HepG2 (cell line): ENCODE measurements at regions not wholly inside any gene's neighbourhood (a gene's known extent, or its start where the extent isn't known, plus 50 kb on each side); places are given as distances from the start of the nearest gene placed in this dataset.

Experiments used
- ATAC-seq: fragments of 200-7000 bp; cut with Tn5 transposase; 3 replicates; pipeline ENCODE4 v1.9.1; 2020; ENCODE audit warnings: mild to moderate bottlenecking, moderate library complexity
- BruUV-seq: library from RNA; stranded (reverse); fragments of 400-500 nt; replicated peaks from 2 replicates; lab custom pipeline; 2021; lab: Mats Ljungman, UMichigan
- CTCF ChIA-PET: fragments of 300-600 bp; formaldehyde crosslinking; extraction: SDS; loops from one replicate; lab custom pipeline; 2021; ENCODE audit warnings: low total read pairs, inconsistent platforms, low intra/inter-chr PET ratio; lab: Yijun Ruan, JAX
- POLR2A ChIA-PET: fragments of 350-600 bp; sonication (Branson Sonifier 250); formaldehyde crosslinking; loops from one replicate; lab custom pipeline; 2020; ENCODE audit warnings: antibody characterized with exemption, inconsistent platforms; lab: Yijun Ruan, JAX
- DNase-seq: peaks from one replicate; pipeline ENCODE4 v3.0.0-alpha.2; 2015; ENCODE audit warnings: low spot score
- FAIRE-seq: peaks from 3 replicates; lab custom pipeline; 2011; peaks lifted over from hg19 to GRCh38; lab: Jason Lieb, UNC
- H2AFZ ChIP-seq: one replicate; pipeline ENCODE4 v1.6.1; 2011; ENCODE audit warnings: low read length, inconsistent platforms
- H3K27ac ChIP-seq: fragments of 300-600 bp; 3 replicates; pipeline ENCODE4 v1.8.0; 2011; ENCODE audit warnings: mixed run types, mild to moderate bottlenecking, mixed read lengths, low read length, inconsistent platforms; ENCODE audit not compliant: insufficient read depth; ENCODE audit errors: extremely low read length
- H3K27me3 ChIP-seq, 2 experiments: fragments of 200-600 bp in 1 of 2; 2 replicates in 1 of 2; 3 replicates in 1 of 2; pipeline versions ENCODE4 v1.6.0 to v1.8.0; 2011; ENCODE audit warnings: low read length in 2 of 2, mild to moderate bottlenecking in 2 of 2, moderate library complexity in 2 of 2, inconsistent platforms in 1 of 2; ENCODE audit not compliant: insufficient read depth in 2 of 2, control insufficient read depth in 1 of 2
- H3K36me3 ChIP-seq, 2 experiments: fragments of 200-600 bp in 1 of 2; replicated peaks in 1 of 2; 2 replicates in 1 of 2; 3 replicates in 1 of 2; pipeline versions ENCODE4 v1.5.1 to v1.8.0; 2011; ENCODE audit warnings: low read length in 2 of 2, inconsistent platforms in 1 of 2; ENCODE audit not compliant: insufficient read depth in 2 of 2, control insufficient read depth in 1 of 2
- H3K4me1 ChIP-seq: 2 replicates; pipeline ENCODE4 v1.5.1; 2012; ENCODE audit warnings: low read length, inconsistent platforms; ENCODE audit not compliant: insufficient read depth
- H3K4me2 ChIP-seq: 2 replicates; pipeline ENCODE4 v1.6.0; 2011; ENCODE audit warnings: low read depth, low read length, inconsistent platforms
- H3K4me3 ChIP-seq, 3 experiments: fragments of 200-600 bp in 1 of 3; sonication (generic), shearing (Covaris generic) in 1 of 3; replicated peaks in 1 of 3; 2 replicates each; pipeline ENCODE4 v1.5.1; 2011 to 2016; ENCODE audit warnings: low read length in 3 of 3, inconsistent platforms in 2 of 3, low read depth in 2 of 3, mild to moderate bottlenecking in 2 of 3, control low read depth in 1 of 3, mixed read lengths in 1 of 3; ENCODE audit not compliant: insufficient read depth in 1 of 3
- H3K79me2 ChIP-seq: one replicate; pipeline ENCODE4 v1.6.1; 2011; ENCODE audit warnings: low read length, inconsistent platforms; ENCODE audit not compliant: insufficient read depth
- H3K9ac ChIP-seq: 2 replicates; pipeline ENCODE4 v1.6.0; 2011; ENCODE audit warnings: mild to moderate bottlenecking, low read depth, low read length, inconsistent platforms; ENCODE audit not compliant: insufficient read depth
- H3K9me3 ChIP-seq: 2 replicates; pipeline ENCODE4 v1.5.1; 2012; ENCODE audit warnings: mild to moderate bottlenecking, low read length
- H4K20me1 ChIP-seq: 2 replicates; pipeline ENCODE4 v1.6.0; 2011; ENCODE audit warnings: inconsistent platforms, mild to moderate bottlenecking, low read length, moderate library complexity; ENCODE audit not compliant: insufficient read depth
- AGO2 ChIP-seq: fragments of 200-400 bp; formaldehyde crosslinking; optimal IDR thresholded peaks from 2 replicates; pipeline ENCODE3; 2017; ENCODE audit warnings: mild to moderate bottlenecking, low read depth, low read length, moderate library complexity
- AKAP8 ChIP-seq: sonication (generic); formaldehyde crosslinking; IDR thresholded peaks from 2 replicates; pipeline ENCODE4 v1.5.1; 2020; ENCODE audit warnings: mild to moderate bottlenecking, missing genetic modification reagents
- ATF2 ChIP-seq: sonication (generic); formaldehyde crosslinking; IDR thresholded peaks from 2 replicates; pipeline ENCODE4 v1.4.0; 2020; ENCODE audit warnings: missing genetic modification reagents
- ATF7 ChIP-seq, 2 experiments: fragments of 450-650 bp in 1 of 2; sonication (generic) in 1 of 2; formaldehyde crosslinking in 1 of 2; IDR thresholded peaks; 2 replicates each; pipeline versions ENCODE4 v1.4.0 to v1.6.1; 2016 to 2020; ENCODE audit warnings: antibody characterized with exemption in 1 of 2, mild to moderate bottlenecking in 1 of 2, missing genetic modification reagents in 1 of 2
- CBX1 ChIP-seq: IDR thresholded peaks from one replicate; pipeline ENCODE4 v1.6.1; 2016; ENCODE audit warnings: antibody characterized with exemption, low read depth
- MED13 ChIP-seq: sonication (generic); formaldehyde crosslinking; IDR thresholded peaks from 2 replicates; pipeline ENCODE4 v1.5.0; 2020; ENCODE audit warnings: missing genetic modification reagents
- NCOA5 ChIP-seq: sonication (generic); formaldehyde crosslinking; IDR thresholded peaks from 2 replicates; pipeline ENCODE4 v1.4.0; 2020; ENCODE audit warnings: missing genetic modification reagents
- NFKB2 ChIP-seq: sonication (generic); formaldehyde crosslinking; IDR thresholded peaks from 2 replicates; pipeline ENCODE4 v1.4.0; 2020; ENCODE audit warnings: missing genetic modification reagents, borderline replicate concordance
- SCMH1 ChIP-seq: sonication (generic); formaldehyde crosslinking; IDR thresholded peaks from 2 replicates; pipeline ENCODE4 v1.9.0; 2021; ENCODE audit warnings: missing genetic modification reagents, mild to moderate bottlenecking, borderline replicate concordance
- SOX5 ChIP-seq: IDR thresholded peaks from 2 replicates; pipeline ENCODE4 v1.6.1; 2016; ENCODE audit warnings: borderline replicate concordance
- SRSF1 ChIP-seq: fragments of 200-400 bp; formaldehyde crosslinking; optimal IDR thresholded peaks from 2 replicates; pipeline ENCODE3; 2017; ENCODE audit warnings: mild to moderate bottlenecking, low read depth, low read length, moderate library complexity
- TOE1 ChIP-seq: sonication (generic); formaldehyde crosslinking; IDR thresholded peaks from 2 replicates; pipeline ENCODE4 v1.4.0; 2020; ENCODE audit warnings: mild to moderate bottlenecking, missing genetic modification reagents
- ZBTB21 ChIP-seq: sonication (generic); formaldehyde crosslinking; IDR thresholded peaks from 2 replicates; pipeline ENCODE4 v1.4.0; 2020; ENCODE audit warnings: missing genetic modification reagents
- ZBTB37 ChIP-seq: sonication (generic); formaldehyde crosslinking; IDR thresholded peaks from 2 replicates; pipeline ENCODE4 v1.4.0; 2020; ENCODE audit warnings: mild to moderate bottlenecking, missing genetic modification reagents
- ZFP37 ChIP-seq: sonication (generic); formaldehyde crosslinking; IDR thresholded peaks from 2 replicates; pipeline ENCODE4 v1.4.0; 2020; ENCODE audit warnings: missing genetic modification reagents, borderline replicate concordance
- ZNF354B ChIP-seq: sonication (generic); formaldehyde crosslinking; IDR thresholded peaks from 2 replicates; pipeline ENCODE4 v1.8.0; 2022; ENCODE audit warnings: mild to moderate bottlenecking, missing genetic modification reagents
- ZNF547 ChIP-seq: sonication (generic); formaldehyde crosslinking; IDR thresholded peaks from 2 replicates; pipeline ENCODE4 v1.5.1; 2020; ENCODE audit warnings: mild to moderate bottlenecking, missing genetic modification reagents
- ZNF569 ChIP-seq: sonication (generic); formaldehyde crosslinking; IDR thresholded peaks from 2 replicates; pipeline ENCODE4 v1.5.0; 2020; ENCODE audit warnings: mild to moderate bottlenecking, missing genetic modification reagents, moderate library complexity, borderline replicate concordance
- ZNF720 ChIP-seq: sonication (generic); formaldehyde crosslinking; IDR thresholded peaks from 2 replicates; pipeline ENCODE4 v1.4.0; 2020; ENCODE audit warnings: missing genetic modification reagents
- WGBS: methylation state at CpG from one replicate; pipeline ENCODE4 v1.1.6; 2017; ENCODE audit warnings: low lambda C conversion rate; 5-methylcytosine and 5-hydroxymethylcytosine counted together
- in situ Hi-C: cut with HindIII; loops from 2 replicates; pipeline ENCODE4 v1.10.0; 2017; ENCODE audit warnings: low pct_unique_long_range_greater_than_20kb; ENCODE audit not compliant: extremely low pct_ligation_motif_present
- intact Hi-C: fragments of 100-400 bp; cut with micrococcal nuclease; formaldehyde crosslinking; loops from one replicate; pipeline ENCODE4 v1.10.0; 2022; ENCODE audit not compliant: unreplicated experiment

- no peak for FAIRE-seq
- TF ChIP-seq ZNF547 (CRISPR knock-in tag) (no peak), ATF2 (no peak), MED13 (CRISPR knock-in tag) (no peak), ZFP37 (no peak)
- TF ChIP-seq, all 625 proteins: peak for 0
- Histone ChIP-seq H3K79me2 (no peaks in the 10 kb centered on the region), H3K4me1 (no peaks in the 10 kb centered on the region), H3K27ac (no peak overlapping the region), H3K36me3 (no peaks in the 10 kb centered on the region), H3K9ac (no peak overlapping the region), H4K20me1 (no peaks in the 10 kb centered on the region), H3K4me2 (no peak overlapping the region), H3K9me3 (no peaks in the 10 kb centered on the region), H3K27me3 (no peaks in the 10 kb centered on the region), H3K4me3 (no peak overlapping the region), H2AFZ (no peak overlapping the region)
- WGBS: 55% methylated on average over 4 of the region's 4 CpGs
- in situ Hi-C loops (no loop called here), intact Hi-C loops (no loop called here)
- no TSS peak for BruUV-seq
- no peak for DNase-seq
- POLR2A ChIA-PET: no interaction called here
- CTCF ChIA-PET: no interaction called here
- no peak for ATAC-seq
Observed at GRCh38 chr3:187587076-187587475, 83.1 kb downstream of the SST start.

GRCh38 chr3:187586226-187586625 lies 84.0 kb downstream of the SST start:
- DNase-seq (no peak), ATAC-seq (no peak)
- POLR2A ChIA-PET: no interaction called here
- no peak for TF ChIP-seq TOE1 (CRISPR knock-in tag)
- no peak for TF ChIP-seq NCOA5 (CRISPR knock-in tag)
- TF ChIP-seq ZNF569 (CRISPR knock-in tag): no peak
- TF ChIP-seq ATF7 (IDR thresholded peaks at IDR 0.05): no peak
- no peak for TF ChIP-seq ATF7 (CRISPR knock-in tag; IDR thresholded peaks at IDR 0.05)
- TF ChIP-seq SOX5 (CRISPR knock-in tag): no peak
- TF ChIP-seq AGO2: no peak
- no peak for TF ChIP-seq SCMH1 (CRISPR knock-in tag)
- TF ChIP-seq AKAP8: no peak
- TF ChIP-seq NFKB2 (CRISPR knock-in tag): no peak
- TF ChIP-seq ZNF720 (CRISPR knock-in tag): no peak
- TF ChIP-seq CBX1: no peak
- TF ChIP-seq ZBTB21: no peak
- no peak for TF ChIP-seq SRSF1
- TF ChIP-seq ZBTB37: no peak
- TF ChIP-seq ZNF354B: no peak

More at GRCh38 chr3:187586226-187586625, 84.0 kb downstream of the SST start:
- BruUV-seq: no TSS peak
- Histone ChIP-seq H4K20me1 (no peaks in the 10 kb centered on the region), H3K27me3 (no peaks in the 10 kb centered on the region), H3K27ac (no peak overlapping the region), H3K9ac (no peak overlapping the region), H3K4me2 (no peak overlapping the region), H3K36me3 (no peaks in the 10 kb centered on the region), H3K79me2 (no peaks in the 10 kb centered on the region), H2AFZ (no peak overlapping the region), H3K4me3 (no peak overlapping the region), H3K9me3 (no peaks in the 10 kb centered on the region), H3K4me1 (no peaks in the 10 kb centered on the region)
- intact Hi-C loops (no loop called here), in situ Hi-C loops (no loop called here)
- FAIRE-seq: no peak
- CTCF ChIA-PET: no interaction called here
